ENCODE measurements at regions not wholly inside any gene's neighbourhood (a gene's known extent, or its start where the extent isn't known, plus 50 kb on each side); places are given as distances from the start of the nearest gene placed in this dataset.

- TF ChIP-seq CTCF (IDR thresholded peaks at IDR 0.05; ENCODE audit: low read depth, low read length, missing input control) = no peak
- no peak for TF ChIP-seq ZBTB33 (IDR thresholded peaks at IDR 0.05)
- TF ChIP-seq ATF3 (IDR thresholded peaks at IDR 0.05) = no peak
- no peak for TF ChIP-seq TAF1 (conservative IDR thresholded peaks at IDR 0.05)
- TF ChIP-seq YY1 (IDR thresholded peaks at IDR 0.05) = no peak
- no peak for TF ChIP-seq RXRA (IDR thresholded peaks at IDR 0.05)
- no peak for TF ChIP-seq MAX (IDR thresholded peaks at IDR 0.05)
- TF ChIP-seq REST (IDR thresholded peaks at IDR 0.05) = no peak
- no peak for TF ChIP-seq JUND (IDR thresholded peaks at IDR 0.05)
- TF ChIP-seq FOXA1 (IDR thresholded peaks at IDR 0.05) = no peak
- TF ChIP-seq GABPA (IDR thresholded peaks at IDR 0.05 in 1 of 2, conservative IDR thresholded peaks at IDR 0.05 in 1 of 2) = no peak
- no peak for TF ChIP-seq RAD21 (IDR thresholded peaks at IDR 0.05)
- TF ChIP-seq NR2F2 (IDR thresholded peaks at IDR 0.05) = no peak
Observed at GRCh38 chr16:86952769-86953168, 364.4 kb downstream of the C16orf95 start.

All from liver (tissue), 3 donors.